DMS53 treated with DMSO at 0.1 percent for 48 hours (cell line): ENCODE measurements at regions not wholly inside any gene's neighbourhood (a gene's known extent, or its start where the extent isn't known, plus 50 kb on each side); places are given as distances from the start of the nearest gene placed in this dataset.
A peak's percentile ranks its signal among the peaks of the same experiment; 100 is the strongest.

Experiments used
- DNase-seq: peaks from one replicate; lab custom pipeline; 2025; ENCODE audit not compliant: unreplicated experiment; lab: John Stamatoyannopoulos, UW

GRCh38 chr4:174438711-174439110 lies 83.6 kb downstream of the HPGD start:
- DNase-seq, result no peak

DNA sequence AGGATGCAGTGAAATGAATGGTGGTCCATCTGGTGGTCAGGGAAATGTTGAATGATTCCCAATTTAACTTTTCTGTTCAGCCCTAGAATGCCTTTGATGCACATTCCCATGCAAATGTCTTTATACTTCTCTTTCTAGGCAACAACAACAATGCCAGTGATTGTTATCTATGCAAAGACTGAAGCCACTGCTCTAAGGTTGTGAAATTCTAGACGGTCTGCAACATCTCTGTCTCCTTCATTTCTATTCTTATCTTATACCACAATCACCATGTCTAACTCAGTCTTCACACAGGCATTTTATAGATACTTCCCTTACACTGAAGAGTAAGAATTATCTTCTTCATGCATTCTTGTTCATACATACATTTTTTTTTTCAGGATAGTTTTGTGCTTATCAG lies 84.5 kb downstream of the HPGD start:
- no peak for DNase-seq

DNA sequence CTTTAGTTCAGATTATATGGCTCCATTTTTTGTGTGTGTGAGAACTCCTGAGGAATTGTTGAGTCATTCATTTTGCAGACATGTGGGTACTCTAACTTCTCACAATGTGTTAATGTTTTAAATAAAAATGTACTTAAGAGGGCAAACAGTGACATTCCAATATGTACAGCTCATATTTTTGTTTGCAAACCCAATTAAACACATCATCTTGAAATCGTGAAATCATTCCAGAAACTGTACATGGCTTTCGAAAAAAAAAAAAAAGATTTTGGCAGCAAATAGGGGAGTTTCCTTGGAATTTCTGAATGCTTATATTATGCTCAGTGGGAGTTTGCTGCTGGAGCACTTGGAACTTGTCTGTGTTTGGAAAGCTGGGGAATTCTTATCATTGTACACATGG lies 85.0 kb downstream of the HPGD start:
- no peak for DNase-seq

DNA sequence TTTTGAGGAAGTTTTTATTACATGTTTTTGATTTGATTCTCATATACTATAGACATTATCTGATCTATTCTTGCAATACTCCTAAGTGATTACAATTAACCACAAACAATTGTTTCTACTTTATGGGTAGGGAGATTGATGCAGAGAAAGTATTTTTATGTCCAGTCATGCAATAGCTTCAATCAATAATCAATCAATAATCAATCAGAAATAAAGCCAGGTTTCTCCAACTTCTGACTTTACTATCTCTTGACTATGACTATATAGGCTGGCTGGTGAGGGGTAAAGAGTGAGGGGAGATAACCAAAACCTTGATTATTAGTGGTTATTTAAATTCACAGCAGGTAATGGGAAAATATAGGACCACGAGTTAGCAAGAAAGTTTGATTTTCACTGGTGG lies 85.9 kb downstream of the HPGD start:
- no peak for DNase-seq

GRCh38 chr4:174435974-174436373 lies 86.3 kb downstream of the HPGD start:
- DNase-seq, result no peak

- no peak for DNase-seq
Measured at GRCh38 chr4:174434455-174434854, 87.8 kb downstream of the HPGD start.

GRCh38 chr4:174430576-174430975 lies 91.7 kb downstream of the HPGD start:
- no peak for DNase-seq

- DNase-seq, result no peak
Measured at GRCh38 chr4:174429701-174430410, 92.4 kb downstream of the HPGD start.

DNA sequence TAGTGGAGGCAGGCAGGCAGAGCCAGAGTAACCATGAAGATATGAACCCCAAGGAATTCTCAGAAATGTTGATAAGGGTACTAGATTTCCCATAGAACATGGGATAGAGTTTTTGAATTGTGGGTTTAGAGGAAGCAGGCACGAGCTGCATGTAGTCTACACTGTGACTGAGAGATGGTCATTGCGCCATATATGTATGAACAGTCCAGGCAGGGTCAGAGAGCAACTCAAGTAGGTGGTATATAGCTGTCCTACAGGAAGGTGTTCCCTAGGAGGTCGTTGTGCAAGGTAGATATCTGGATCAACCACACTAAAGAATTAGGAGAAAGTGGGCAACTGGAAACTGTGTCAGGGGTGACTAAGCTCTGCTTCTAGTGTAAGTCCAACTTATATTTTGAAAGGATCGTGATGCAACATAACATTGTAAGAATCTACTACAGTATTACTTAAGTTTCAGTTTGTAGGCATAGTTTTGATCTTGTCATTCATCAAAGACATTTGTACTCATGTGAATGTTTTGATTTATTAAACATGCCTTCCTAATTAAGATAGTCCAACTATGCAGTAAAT lies 94.6 kb downstream of the HPGD start:
- DNase-seq, result no peak

GRCh38 chr4:174425669-174426068 lies 96.6 kb downstream of the HPGD start:
- no peak for DNase-seq

DNA sequence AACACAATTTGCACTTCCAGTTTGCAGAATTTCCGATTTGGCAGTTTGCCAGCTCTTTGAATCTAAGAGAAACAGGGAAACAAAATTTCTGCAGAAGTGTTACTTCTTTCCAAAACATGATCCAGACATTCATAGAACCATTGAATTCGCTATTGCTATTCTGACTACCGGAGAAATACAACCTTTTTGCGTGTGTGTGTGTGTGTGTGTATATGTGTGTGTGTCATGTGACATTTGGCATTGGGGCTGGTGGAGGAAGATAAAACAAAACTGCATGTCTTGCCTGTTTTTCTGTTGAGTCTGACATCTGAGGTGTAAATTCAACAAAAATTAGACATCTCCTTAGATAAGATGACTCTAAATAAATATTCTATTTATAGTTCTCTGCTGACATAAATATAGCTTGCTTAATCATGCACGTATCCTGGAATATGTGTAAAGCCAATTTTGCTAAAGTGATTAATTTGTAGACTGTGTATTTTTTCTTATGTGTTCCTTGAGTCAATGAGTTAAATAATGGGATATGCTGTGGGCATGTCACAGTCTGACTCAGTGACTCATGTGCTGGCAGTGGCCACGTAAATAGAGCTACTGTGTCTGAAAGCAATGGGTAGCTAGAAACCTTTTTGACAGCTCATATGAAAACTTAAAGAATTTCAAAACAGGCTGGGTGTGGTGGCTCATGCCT lies 98.9 kb downstream of the HPGD start:
- DNase-seq, result peak; percentile 14

DNA sequence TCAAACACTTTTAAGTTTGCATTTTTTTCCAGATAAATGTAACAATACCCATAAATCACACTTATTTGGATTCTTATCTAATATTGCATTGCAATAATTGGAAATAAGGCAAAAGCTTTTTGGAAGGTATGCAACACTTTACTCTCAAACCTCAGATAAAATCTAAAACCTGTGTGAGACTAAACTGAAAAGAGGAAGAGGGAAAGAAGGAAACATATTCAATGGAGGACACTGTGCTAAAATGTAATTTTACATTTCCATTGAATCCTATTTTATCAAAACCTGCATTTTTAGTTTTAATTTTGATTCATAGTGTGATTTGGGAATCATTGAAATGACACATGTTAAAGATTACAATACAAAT lies 99.4 kb downstream of the HPGD start:
- DNase-seq, result no peak

- no peak for DNase-seq
Measured at GRCh38 chr4:174420316-174420715, 102.0 kb downstream of the HPGD start.

GRCh38 chr4:174418640-174419212 lies 103.6 kb downstream of the HPGD start:
- no peak for DNase-seq

DNA sequence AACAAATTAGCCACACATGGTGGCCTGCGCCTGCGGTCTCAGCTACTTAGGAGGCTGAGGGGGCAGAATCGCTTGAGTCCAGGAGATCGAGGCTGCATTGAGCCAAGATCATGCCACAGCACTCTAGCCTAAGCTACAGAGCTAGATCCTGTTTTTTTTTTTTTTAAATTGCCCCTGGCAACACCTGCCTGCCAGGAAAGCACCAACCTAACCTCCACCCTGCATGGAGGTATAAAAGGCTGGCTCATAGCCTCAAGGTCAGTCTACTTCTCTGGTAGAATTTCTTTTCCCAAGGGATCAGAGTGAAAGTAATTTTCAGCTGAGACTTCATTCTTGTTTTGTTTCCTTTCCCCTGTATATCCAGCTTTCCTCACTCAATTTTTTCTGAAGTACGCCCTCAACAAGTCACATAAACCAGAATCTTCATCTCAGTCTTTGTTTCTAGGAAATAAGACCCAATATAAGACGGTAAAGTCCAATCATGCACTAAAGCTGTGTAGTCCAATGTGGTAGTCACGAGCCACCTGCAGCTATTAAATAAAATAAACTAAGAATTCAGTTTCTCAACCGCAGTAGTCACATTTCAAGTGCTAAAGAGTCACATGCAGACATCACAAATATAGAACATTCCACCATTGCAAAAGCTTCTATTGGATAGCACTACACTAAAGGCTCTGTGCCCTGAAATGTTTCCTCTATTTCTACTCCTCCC lies 113.3 kb downstream of the HPGD start:
- no peak for DNase-seq

DNA sequence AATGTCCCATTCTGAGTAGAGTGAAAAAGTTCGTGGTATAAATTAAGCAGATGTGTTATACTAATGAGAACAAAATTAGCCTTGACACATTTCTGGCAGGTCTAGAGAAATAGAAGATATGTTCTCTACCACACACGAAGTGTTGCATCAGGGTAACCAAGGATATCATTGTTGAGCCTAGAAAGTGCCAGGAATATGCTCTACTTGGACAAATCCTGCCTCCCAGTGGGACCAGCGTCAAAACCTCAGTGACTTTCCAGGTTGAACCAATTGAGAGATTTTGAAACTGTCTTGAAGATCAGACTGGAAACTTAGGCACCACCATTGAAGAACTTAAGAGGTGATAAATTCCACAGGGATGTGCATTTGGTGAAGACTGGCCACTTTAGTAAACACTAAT lies 115.9 kb downstream of the HPGD start:
- no peak for DNase-seq

DNA sequence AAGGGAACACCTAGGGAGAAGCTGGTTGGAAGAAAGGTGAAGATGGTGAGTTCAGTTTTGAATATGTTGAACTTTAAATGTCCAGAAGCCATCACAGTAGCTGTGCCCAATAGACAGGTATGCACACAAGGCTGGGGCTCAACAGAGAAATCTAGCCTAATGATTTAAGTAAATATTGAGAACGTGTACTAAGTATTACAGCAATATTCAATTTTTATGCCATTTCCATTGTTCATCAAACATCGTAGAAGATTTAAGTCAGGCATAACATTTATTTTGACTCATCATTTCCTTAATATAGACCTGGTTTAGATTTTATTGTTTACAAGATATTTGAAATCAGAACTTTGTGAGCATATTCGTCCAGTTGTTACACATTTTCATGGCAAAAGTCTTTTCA lies 116.4 kb downstream of the HPGD start:
- DNase-seq, result no peak

GRCh38 chr4:174404677-174405076 lies 117.6 kb downstream of the HPGD start:
- DNase-seq, result no peak

DNA sequence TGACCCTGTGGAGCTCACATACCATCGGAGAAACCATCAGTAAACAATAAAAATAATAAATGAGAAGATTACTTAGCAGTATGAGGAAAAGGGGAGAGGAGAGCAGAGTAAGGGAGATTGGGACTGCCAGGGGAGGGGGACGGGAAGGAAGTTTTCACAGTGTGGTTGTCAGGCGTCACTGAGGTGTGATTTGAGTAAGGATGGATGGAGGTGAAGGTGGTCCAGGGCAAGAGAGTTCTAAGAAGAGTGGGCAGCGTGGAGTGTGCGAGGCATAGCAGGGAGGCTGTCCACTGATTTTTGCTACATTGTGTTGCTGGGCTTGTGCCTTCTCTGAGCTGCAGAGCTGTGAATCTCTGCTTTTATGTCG lies 119.1 kb downstream of the HPGD start:
- DNase-seq, result no peak

DNA sequence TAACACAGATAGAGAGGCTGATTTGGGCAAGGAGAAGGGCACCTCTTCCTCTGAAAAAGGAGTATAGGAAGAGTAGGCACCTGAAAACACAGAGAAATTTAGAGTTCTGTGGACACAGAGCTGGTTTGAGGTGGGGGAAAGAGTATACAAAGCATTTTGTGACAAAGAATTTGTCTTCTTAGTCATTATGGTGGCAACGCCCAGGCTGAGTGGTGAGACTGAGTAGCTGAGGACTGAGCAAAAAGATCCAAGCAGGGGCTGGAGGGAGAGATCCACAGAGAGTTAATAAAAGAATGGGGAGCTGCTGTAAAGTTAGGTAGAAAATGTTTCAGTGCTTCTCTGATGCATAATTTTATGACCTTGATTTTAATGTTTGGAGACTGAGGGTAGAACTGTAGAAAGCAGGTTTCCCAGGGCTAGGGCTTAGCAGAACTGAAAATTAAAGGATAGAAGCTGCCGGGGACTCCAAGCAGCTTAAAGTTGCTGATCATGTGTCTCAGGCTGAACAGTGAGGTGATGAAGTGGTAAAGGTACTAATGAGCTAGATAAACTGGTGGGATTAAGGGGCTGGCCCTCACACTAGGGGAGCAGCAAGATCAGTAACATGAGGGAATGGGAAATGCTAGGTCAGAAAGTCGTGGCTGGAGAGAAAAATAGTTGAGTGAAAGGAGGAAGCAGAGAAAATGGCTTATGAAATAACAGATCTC lies 118.9 kb downstream of the CEP44 start:
- DNase-seq, result no peak

DNA sequence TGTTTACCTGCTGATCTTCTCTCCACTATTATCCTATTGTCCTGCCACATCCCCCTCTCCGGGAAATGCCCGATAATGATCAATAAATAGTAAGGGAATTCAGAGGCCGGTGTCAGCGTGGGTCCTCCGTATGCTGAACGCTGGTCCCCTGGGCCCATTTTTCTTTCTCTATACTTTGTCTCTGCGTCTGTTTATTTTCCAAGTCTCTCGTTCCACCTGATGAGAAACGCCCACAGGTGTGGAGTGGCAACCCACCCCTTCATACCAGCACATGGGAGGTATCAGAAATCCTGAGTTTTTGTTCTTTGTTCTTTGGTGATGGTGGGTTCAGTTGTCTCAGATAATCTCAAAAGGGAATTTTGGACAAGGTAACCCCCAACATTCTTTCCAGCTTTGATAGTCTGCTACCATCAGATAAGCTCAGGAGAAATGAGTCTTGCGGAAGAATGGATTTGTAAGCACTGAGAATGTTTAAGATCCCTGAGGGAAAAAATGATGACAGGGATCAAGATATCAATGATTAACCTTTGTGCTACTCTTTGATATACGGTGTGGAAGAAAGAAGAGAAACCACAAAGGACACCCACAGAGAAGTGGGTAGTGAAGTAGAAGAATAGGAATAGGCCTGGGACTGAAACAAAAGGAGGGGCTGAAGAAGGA lies 117.9 kb downstream of the CEP44 start:
- no peak for DNase-seq
